Mesendoderm (in vitro differentiated cells): ENCODE measurements at regions not wholly inside any gene's neighbourhood (a gene's known extent, or its start where the extent isn't known, plus 50 kb on each side); places are given as distances from the start of the nearest gene placed in this dataset. TPM values are rescaled to one million over a fixed set of nuclear protein-coding genes. Genes with fewer than 3 reads are reported as not detected.

Source experiments
- small RNA-seq: library from polyadenylated mRNA; stranded (forward); fragments of <200 nt; extraction: miRNeasy Mini kit (QIAGEN cat#:217004); gene quantifications from one replicate; pipeline ENCODE3, GENCODE V24; 2013; ENCODE audit not compliant: insufficient read depth

Small RNAs in the stretch of these regions (small RNA-seq; reads per million reads assigned to genes)
- not detected for gene RNU6-439P
